Endothelial cell of umbilical vein (primary cell): ENCODE measurements at regions not wholly inside any gene's neighbourhood (a gene's known extent, or its start where the extent isn't known, plus 50 kb on each side); places are given as distances from the start of the nearest gene placed in this dataset.

Experiments used
- BruUV-seq: library from RNA; stranded (reverse); fragments of 400-500 nt; replicated peaks from 2 replicates; lab custom pipeline; 2021; lab: Mats Ljungman, UMichigan
- CTCF ChIA-PET: fragments of 300-600, 350-600 bp; sonication (Branson Sonifier 250); formaldehyde crosslinking; loops from one replicate; lab custom pipeline; 2021; ENCODE audit warnings: antibody characterized with exemption, inconsistent platforms; lab: Charles Lee
- POLR2A ChIA-PET: fragments of 300-600, 350-600 bp; sonication (Branson Sonifier 250); formaldehyde crosslinking; loops from one replicate; lab custom pipeline; 2021; ENCODE audit warnings: antibody characterized with exemption, inconsistent platforms; lab: Charles Lee
- DNase-seq: peaks from one replicate; pipeline ENCODE4 v3.0.0-alpha.2; 2011; ENCODE audit warnings: low read depth, low spot score
- FAIRE-seq: peaks from 2 replicates; lab custom pipeline; 2011; peaks lifted over from hg19 to GRCh38; lab: Jason Lieb, UNC
- H2AFZ ChIP-seq: 2 replicates; pipeline ENCODE4 v1.6.0; 2012; ENCODE audit warnings: low read depth, low read length, control low read depth, inconsistent platforms
- H3K27ac ChIP-seq: 2 replicates; pipeline ENCODE4 v1.5.1; 2011; ENCODE audit warnings: low read depth, mild to moderate bottlenecking, control low read depth, low read length, moderate library complexity; ENCODE audit not compliant: insufficient read depth
- H3K27me3 ChIP-seq, 2 experiments: 2 replicates each; pipeline versions ENCODE4 v1.6.0 to v1.6.1; 2011; ENCODE audit warnings: low read length in 2 of 2, mixed read lengths in 1 of 2; ENCODE audit not compliant: control insufficient read depth in 2 of 2, insufficient read depth in 2 of 2
- H3K36me3 ChIP-seq, 2 experiments: 2 replicates in 1 of 2; 3 replicates in 1 of 2; pipeline ENCODE4 v1.5.1; 2011; ENCODE audit warnings: low read length in 2 of 2, mild to moderate bottlenecking in 1 of 2, moderate library complexity in 1 of 2; ENCODE audit not compliant: control insufficient read depth in 2 of 2, insufficient read depth in 2 of 2; ENCODE audit errors: extremely low read depth in 1 of 2
- H3K4me1 ChIP-seq: 3 replicates; pipeline ENCODE4 v1.5.1; 2011; ENCODE audit warnings: mild to moderate bottlenecking, low read length; ENCODE audit not compliant: control insufficient read depth, insufficient read depth; ENCODE audit errors: extremely low read depth
- H3K4me2 ChIP-seq: 2 replicates; pipeline ENCODE4 v1.6.1; 2011; ENCODE audit warnings: low read length, control low read depth, mixed read lengths; ENCODE audit not compliant: insufficient read depth
- H3K4me3 ChIP-seq, 3 experiments: fragments of 200-600 bp in 1 of 3; sonication (generic), shearing (Covaris generic) in 1 of 3; replicated peaks in 1 of 3; 2 replicates each; pipeline ENCODE4 v1.5.1; 2011 to 2016; ENCODE audit warnings: control low read depth in 3 of 3, low read length in 3 of 3, mild to moderate bottlenecking in 2 of 3, inconsistent platforms in 1 of 3, low read depth in 1 of 3, moderate library complexity in 1 of 3; ENCODE audit not compliant: insufficient read depth in 1 of 3
- H3K79me2 ChIP-seq: 2 replicates; pipeline ENCODE4 v1.6.0; 2012; ENCODE audit warnings: low read length, inconsistent platforms; ENCODE audit not compliant: control insufficient read depth, insufficient read depth
- H3K9ac ChIP-seq: replicated peaks from 2 replicates; pipeline ENCODE3; 2011; ENCODE audit warnings: low read length, control low read depth; ENCODE audit not compliant: insufficient read depth; ENCODE audit errors: extremely low read depth
- H3K9me1 ChIP-seq: replicated peaks from 3 replicates; pipeline ENCODE4 v1.6.0; 2011; ENCODE audit warnings: mild to moderate bottlenecking, low read length; ENCODE audit not compliant: control insufficient read depth, insufficient read depth; ENCODE audit errors: extremely low read depth
- H3K9me3 ChIP-seq: replicated peaks from 2 replicates; pipeline ENCODE4 v1.5.1; 2012; ENCODE audit warnings: low read length, inconsistent platforms; ENCODE audit not compliant: control insufficient read depth, insufficient read depth
- H4K20me1 ChIP-seq: replicated peaks from 2 replicates; pipeline ENCODE3; 2011; ENCODE audit warnings: mild to moderate bottlenecking, low read length; ENCODE audit not compliant: control insufficient read depth, insufficient read depth; ENCODE audit errors: extremely low read depth
- EZH2 ChIP-seq: IDR thresholded peaks from 2 replicates; pipeline ENCODE4 v1.6.1; 2012; ENCODE audit warnings: borderline replicate concordance, low read depth, mild to moderate bottlenecking, moderate library complexity, low read length, inconsistent platforms; ENCODE audit not compliant: severe bottlenecking
- GATA2 ChIP-seq: IDR thresholded peaks from 2 replicates; pipeline ENCODE4 v1.7.0; 2011; ENCODE audit warnings: low read depth, mild to moderate bottlenecking, moderate library complexity, mixed read lengths, low read length; ENCODE audit not compliant: insufficient read length, insufficient read depth
- MAX ChIP-seq: IDR thresholded peaks from 2 replicates; pipeline ENCODE4 v1.6.1; 2011; ENCODE audit not compliant: insufficient read depth, insufficient read length
- POLR2A ChIP-seq: IDR thresholded peaks from 2 replicates; pipeline ENCODE4 v1.6.1; 2012; ENCODE audit warnings: low read depth, mild to moderate bottlenecking, control low read depth, low read length
- POLR2AphosphoS5 ChIP-seq: IDR thresholded peaks from 2 replicates; pipeline ENCODE4 v1.6.1; 2012; ENCODE audit warnings: low read depth, mild to moderate bottlenecking, control low read depth, low read length, moderate library complexity; ENCODE audit not compliant: insufficient read depth
- dilution Hi-C: fragments of 300-500 bp; cut with MboI; formaldehyde crosslinking; loops from one replicate; pipeline ENCODE4 v1.15.0; 2019; ENCODE audit warnings: low sequenced_read_pairs; ENCODE audit not compliant: extremely low pct_ligation_motif_present
- intact Hi-C: fragments of 100-400 bp; cut with micrococcal nuclease; formaldehyde crosslinking; loops from one replicate; pipeline ENCODE4 v1.10.0; 2022
- TF ChIP-seq, protein P1 (sequence below), 2 donors: IDR thresholded peaks; 1 replicate in 1 of 2; 2 replicates in 1 of 2; pipeline ENCODE4 v1.5.1; 2011; ENCODE audit warnings: low read length in 2 of 2, mild to moderate bottlenecking in 2 of 2, moderate library complexity in 2 of 2, control low read depth in 1 of 2, inconsistent platforms in 1 of 2, low read depth in 1 of 2; ENCODE audit not compliant: insufficient read depth in 1 of 2; ENCODE audit errors: extremely low read depth in 1 of 2

DNA sequence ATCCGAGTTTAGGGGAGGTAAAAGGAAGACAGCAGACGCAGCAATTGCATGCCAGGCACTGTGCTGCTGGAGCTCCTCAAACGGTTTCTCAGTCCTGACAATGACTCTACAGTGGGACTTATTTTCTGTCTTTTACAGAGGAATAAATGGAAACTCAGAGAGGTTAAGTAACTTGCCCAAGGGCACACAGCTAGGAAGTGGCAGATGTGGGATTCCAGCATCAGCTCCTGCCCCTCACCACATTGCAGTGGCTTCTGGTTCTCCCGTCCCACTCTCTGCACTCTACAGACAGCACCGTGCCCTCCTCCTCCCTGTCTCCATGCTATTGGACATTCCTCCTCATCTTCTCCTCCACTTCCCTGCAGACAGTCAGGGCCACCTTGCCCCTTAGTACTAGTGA is 74.2 kb upstream of the KSR1 start:
- ChIA-PET POLR2A (no interaction called here), CTCF (interaction anchor here (0.7 to 5.8 kb wide), 8 partner anchors 10 to 219 kb away, joined by 3 to 43 read pairs (median 4); no protein-coding TSS in a partner anchor)
- H3K9me3 ChIP-seq = no peaks in the 10 kb centered on the region
- TF ChIP-seq, protein P1, sequence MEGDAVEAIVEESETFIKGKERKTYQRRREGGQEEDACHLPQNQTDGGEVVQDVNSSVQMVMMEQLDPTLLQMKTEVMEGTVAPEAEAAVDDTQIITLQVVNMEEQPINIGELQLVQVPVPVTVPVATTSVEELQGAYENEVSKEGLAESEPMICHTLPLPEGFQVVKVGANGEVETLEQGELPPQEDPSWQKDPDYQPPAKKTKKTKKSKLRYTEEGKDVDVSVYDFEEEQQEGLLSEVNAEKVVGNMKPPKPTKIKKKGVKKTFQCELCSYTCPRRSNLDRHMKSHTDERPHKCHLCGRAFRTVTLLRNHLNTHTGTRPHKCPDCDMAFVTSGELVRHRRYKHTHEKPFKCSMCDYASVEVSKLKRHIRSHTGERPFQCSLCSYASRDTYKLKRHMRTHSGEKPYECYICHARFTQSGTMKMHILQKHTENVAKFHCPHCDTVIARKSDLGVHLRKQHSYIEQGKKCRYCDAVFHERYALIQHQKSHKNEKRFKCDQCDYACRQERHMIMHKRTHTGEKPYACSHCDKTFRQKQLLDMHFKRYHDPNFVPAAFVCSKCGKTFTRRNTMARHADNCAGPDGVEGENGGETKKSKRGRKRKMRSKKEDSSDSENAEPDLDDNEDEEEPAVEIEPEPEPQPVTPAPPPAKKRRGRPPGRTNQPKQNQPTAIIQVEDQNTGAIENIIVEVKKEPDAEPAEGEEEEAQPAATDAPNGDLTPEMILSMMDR (IDR thresholded peaks at IDR 0.05; ENCODE audit: extremely low read depth in 1 of 2, insufficient read depth in 1 of 2, low read depth in 1 of 2, low read length in 2 of 2) = no peak
- no peak for TF ChIP-seq POLR2A
- no peak for TF ChIP-seq GATA2
- no peak for TF ChIP-seq MAX
- no peak for TF ChIP-seq POLR2AphosphoS5
- TF ChIP-seq EZH2 = no peak
- intact Hi-C loops (no loop called here), dilution Hi-C loops (no loop called here)
- no peak overlapping the region for H2AFZ ChIP-seq
- no peak for DNase-seq
- H3K9me1 ChIP-seq = no peaks in the 10 kb centered on the region
- no peaks in the 10 kb centered on the region for H3K36me3 ChIP-seq
- no peak overlapping the region for H3K9ac ChIP-seq
- BruUV-seq = no TSS peak
- no peaks in the 10 kb centered on the region for H3K27me3 ChIP-seq
- no peaks in the 10 kb centered on the region for H4K20me1 ChIP-seq
- FAIRE-seq = no peak
- no peaks in the 10 kb centered on the region for H3K79me2 ChIP-seq
- peaks cover 38% of the 10 kb centered on the region for H3K4me1 ChIP-seq
- H3K27ac ChIP-seq = peak overlapping the region; percentile 66
- H3K4me3 ChIP-seq = no peak overlapping the region
- H3K4me2 ChIP-seq = no peak overlapping the region
